ENCODE measurements at regions not wholly inside any gene's neighbourhood (a gene's known extent, or its start where the extent isn't known, plus 50 kb on each side); places are given as distances from the start of the nearest gene placed in this dataset.
"Not testable (repeated sequence)": the region's sequence is repeated elsewhere in the genome, so short reads cannot be mapped to it uniquely, and the experiment has no call there.

DNA sequence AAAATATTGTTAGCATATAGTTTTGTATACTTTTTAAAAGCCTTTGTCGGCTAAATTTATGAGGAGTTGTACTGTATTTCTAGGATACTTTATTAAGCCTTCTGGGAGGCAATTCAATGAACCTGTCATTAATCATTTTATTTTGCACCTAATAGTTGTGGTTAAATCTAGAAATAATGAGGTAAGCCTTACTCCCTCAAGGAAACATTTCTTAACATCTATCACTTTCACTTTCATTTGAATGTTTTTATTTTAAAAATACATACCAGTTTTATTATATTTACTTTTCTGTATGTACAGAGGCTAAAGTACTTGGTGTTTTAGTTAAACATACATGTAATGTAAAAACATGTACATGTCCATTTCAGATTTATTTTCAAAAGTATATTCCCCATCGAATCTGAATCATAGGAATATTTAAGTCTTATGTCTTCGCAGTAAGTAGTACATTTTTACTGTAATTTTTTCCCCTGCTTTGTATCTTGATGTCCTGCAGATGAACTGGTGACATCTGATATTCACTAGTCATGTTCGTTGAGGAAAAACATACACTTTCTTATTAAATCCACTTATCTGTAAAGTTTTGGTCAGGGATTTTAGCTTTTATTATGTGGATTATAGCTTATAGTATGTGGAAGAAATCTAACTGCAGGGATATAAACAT lies 82.8 kb downstream of the DISP1 start:
- H3K27ac ChIP-seq: peak overlapping the region in 1 of 2 donors; percentile 9
- H3K27me3 ChIP-seq: no peaks in the 10 kb centered on the region
- 36 to 40% methylated on average over 4 of the region's 4 CpGs for WGBS, 2 donors
- TF ChIP-seq, protein P1, sequence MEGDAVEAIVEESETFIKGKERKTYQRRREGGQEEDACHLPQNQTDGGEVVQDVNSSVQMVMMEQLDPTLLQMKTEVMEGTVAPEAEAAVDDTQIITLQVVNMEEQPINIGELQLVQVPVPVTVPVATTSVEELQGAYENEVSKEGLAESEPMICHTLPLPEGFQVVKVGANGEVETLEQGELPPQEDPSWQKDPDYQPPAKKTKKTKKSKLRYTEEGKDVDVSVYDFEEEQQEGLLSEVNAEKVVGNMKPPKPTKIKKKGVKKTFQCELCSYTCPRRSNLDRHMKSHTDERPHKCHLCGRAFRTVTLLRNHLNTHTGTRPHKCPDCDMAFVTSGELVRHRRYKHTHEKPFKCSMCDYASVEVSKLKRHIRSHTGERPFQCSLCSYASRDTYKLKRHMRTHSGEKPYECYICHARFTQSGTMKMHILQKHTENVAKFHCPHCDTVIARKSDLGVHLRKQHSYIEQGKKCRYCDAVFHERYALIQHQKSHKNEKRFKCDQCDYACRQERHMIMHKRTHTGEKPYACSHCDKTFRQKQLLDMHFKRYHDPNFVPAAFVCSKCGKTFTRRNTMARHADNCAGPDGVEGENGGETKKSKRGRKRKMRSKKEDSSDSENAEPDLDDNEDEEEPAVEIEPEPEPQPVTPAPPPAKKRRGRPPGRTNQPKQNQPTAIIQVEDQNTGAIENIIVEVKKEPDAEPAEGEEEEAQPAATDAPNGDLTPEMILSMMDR (IDR thresholded peaks at IDR 0.05): no peak
- TF ChIP-seq POLR2A (IDR thresholded peaks at IDR 0.05): no peak
- no peaks in the 10 kb centered on the region for H3K36me3 ChIP-seq (ENCODE audit: low read depth, missing control alignments)
- intact Hi-C loops (cut with DNase I; ENCODE audit: low total_unique reads): no loop called here
- H3K9me3 ChIP-seq: no peaks in the 10 kb centered on the region
- no peak overlapping the region for H3K4me3 ChIP-seq
- peaks cover 9% of the 10 kb centered on the region for H3K4me1 ChIP-seq
- DNase-seq: no peak

DNA sequence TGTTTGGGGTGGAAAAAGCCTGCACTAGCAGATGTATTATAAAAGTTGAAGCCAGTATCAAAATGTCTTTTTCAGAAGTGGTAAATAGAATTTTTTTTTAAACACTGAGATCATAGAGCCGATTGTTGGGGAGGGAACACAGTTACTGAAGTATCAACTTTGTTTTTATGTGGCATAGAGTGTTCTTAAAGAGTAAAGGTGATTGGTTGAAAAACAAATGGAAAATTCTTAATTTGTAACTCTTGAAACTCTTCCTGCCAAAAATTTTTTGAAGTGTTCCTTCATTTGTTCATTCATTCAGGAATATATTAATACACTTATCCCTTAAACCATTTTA lies 83.3 kb downstream of the DISP1 start:
- Histone ChIP-seq H3K4me1 (peaks cover 9% of the 10 kb centered on the region), H3K27ac (peak overlapping the region in 1 of 2 donors; percentile 9), H3K36me3 (ENCODE audit: low read depth, missing control alignments) (no peaks in the 10 kb centered on the region), H3K4me3 (no peak overlapping the region), H3K27me3 (no peaks in the 10 kb centered on the region), H3K9me3 (no peaks in the 10 kb centered on the region)
- no peak for DNase-seq
- intact Hi-C loops (cut with DNase I; ENCODE audit: low total_unique reads): no loop called here
- TF ChIP-seq, protein P1 (IDR thresholded peaks at IDR 0.05): no peak
- no peak for TF ChIP-seq POLR2A (IDR thresholded peaks at IDR 0.05)
- whole genome bisulfite sequencing, 2 donors: 14 to 26% methylated on average over 1 of the region's 1 CpG

DNA sequence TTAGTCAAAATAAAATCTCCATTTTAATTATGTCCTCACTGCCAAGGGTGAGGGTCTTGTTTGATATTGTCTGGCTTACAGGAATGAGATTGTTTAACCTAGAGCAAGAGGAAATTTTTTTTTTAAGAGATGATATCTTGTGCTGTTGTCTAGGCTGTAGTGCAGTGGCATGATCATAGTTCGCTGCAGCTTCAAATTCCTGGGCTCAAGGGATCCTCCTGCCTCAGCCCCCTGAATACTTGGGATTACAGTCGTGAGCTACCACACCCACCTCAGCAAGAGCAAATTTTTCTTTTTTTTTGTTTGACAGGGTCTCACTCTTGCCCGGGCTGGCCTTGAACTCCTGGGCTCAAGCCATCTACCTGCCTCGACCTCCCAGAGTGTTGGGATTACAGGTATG lies 84.6 kb downstream of the DISP1 start:
- no peaks in the 10 kb centered on the region for H3K36me3 ChIP-seq (ENCODE audit: low read depth, missing control alignments)
- H3K4me3 ChIP-seq: no peak overlapping the region
- TF ChIP-seq POLR2A (IDR thresholded peaks at IDR 0.05): no peak
- TF ChIP-seq, protein P1 (IDR thresholded peaks at IDR 0.05): no peak
- 70 to 78% methylated on average over 4 of the region's 4 CpGs for WGBS, 2 donors
- intact Hi-C loops (cut with DNase I; ENCODE audit: low total_unique reads): no loop called here
- H3K27me3 ChIP-seq: no peaks in the 10 kb centered on the region
- peaks cover 9% of the 10 kb centered on the region for H3K4me1 ChIP-seq
- H3K9me3 ChIP-seq: no peaks in the 10 kb centered on the region
- H3K27ac ChIP-seq: no peak overlapping the region
- DNase-seq: no peak

DNA sequence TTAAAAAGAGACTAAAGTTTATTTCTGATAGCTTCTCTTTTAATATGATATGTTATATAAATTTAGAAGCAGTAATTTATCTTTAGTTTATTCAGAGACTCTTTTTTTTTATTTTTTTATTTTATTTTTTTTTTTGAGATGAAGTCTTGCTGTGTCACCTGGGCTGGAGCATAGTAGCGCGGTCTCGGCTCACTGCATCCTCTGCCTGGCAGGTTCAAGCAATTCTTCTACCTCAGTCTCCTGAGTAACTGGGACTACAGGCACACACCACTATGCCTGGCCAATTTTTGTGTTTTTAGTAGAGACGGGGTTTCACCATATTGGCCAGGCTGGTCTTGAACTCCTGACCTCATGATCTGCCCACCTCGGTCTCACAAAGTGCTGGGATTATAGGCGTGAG lies 89.6 kb downstream of the DISP1 start:
- no peak overlapping the region for H3K4me3 ChIP-seq
- 94 to 96% methylated on average over 6 of the region's 6 CpGs for WGBS, 2 donors
- H3K36me3 ChIP-seq (ENCODE audit: low read depth, missing control alignments): no peaks in the 10 kb centered on the region
- no peaks in the 10 kb centered on the region for H3K9me3 ChIP-seq
- intact Hi-C loops (cut with DNase I; ENCODE audit: low total_unique reads): no loop called here
- H3K27me3 ChIP-seq: no peaks in the 10 kb centered on the region
- TF ChIP-seq, protein P1 (IDR thresholded peaks at IDR 0.05): no peak
- no peak for TF ChIP-seq POLR2A (IDR thresholded peaks at IDR 0.05)
- H3K4me1 ChIP-seq: peaks cover 6% of the 10 kb centered on the region
- no peak for DNase-seq
- no peak overlapping the region for H3K27ac ChIP-seq

DNA sequence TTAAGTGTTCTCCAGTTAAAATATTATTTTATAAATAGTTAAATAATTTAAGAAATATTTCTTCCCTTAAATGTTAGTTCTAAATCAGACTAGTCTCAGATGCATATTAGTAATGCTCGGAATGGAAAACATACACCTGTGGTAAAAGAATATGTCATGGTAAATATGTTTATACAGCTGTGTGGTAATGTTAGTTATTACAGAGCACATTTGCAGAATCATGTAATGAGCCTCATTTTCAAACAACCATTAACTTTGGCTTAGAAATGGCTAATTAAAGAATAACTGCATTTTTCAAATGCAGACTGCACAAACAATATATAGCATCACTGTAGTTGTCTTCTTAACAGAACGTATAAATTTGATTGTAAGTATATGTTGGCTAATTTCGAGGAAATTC lies 90.3 kb downstream of the DISP1 start:
- no peak for DNase-seq
- 94 to 95% methylated on average over 3 of the region's 3 CpGs for WGBS, 2 donors
- no peaks in the 10 kb centered on the region for H3K9me3 ChIP-seq
- no peak overlapping the region for H3K27ac ChIP-seq
- H3K4me1 ChIP-seq: peaks cover 6% of the 10 kb centered on the region
- H3K27me3 ChIP-seq: no peaks in the 10 kb centered on the region
- H3K36me3 ChIP-seq (ENCODE audit: low read depth, missing control alignments): no peaks in the 10 kb centered on the region
- TF ChIP-seq, protein P1 (IDR thresholded peaks at IDR 0.05): no peak
- no peak for TF ChIP-seq POLR2A (IDR thresholded peaks at IDR 0.05)
- intact Hi-C loops (cut with DNase I; ENCODE audit: low total_unique reads): no loop called here
- no peak overlapping the region for H3K4me3 ChIP-seq

DNA sequence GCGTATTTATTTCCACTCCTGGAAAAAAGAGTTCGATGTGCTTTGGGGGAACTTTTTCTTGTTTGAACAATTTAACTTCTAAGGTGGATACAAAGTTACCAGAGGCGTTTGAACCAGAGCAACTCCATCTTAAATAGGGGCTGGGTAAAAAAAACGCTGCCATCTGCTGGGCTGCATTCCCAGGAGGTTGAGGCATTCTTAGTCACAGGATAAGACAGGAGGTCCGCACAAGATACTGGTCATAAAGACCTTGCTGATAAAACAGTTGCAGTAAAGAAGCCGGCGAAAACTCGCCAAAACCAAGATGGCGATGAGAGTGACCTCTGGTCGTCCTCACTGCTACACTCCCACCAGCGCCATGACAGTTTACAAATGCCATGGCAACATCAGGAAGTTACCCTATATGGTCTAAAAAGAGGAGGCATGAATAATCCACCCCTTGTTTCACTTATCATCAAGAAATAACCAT lies 91.5 kb downstream of the DISP1 start:
- 55 to 60% methylated on average over 11 of the region's 11 CpGs for WGBS, 2 donors
- H3K27me3 ChIP-seq; intact Hi-C loops (cut with DNase I; ENCODE audit: low total_unique reads); H3K36me3 ChIP-seq (ENCODE audit: low read depth, missing control alignments); H3K9me3 ChIP-seq: not testable (repeated sequence)
- Histone ChIP-seq H3K4me1 (peaks cover 12% of the 10 kb centered on the region), H3K27ac (peak overlapping the region; percentile 21 to 72), H3K4me3 (peak overlapping the region; percentile 5 to 20)
- peak; percentile 74 for DNase-seq

All from testis (tissue), 2 donors.